GM19328 (cell line): ENCODE measurements at regions not wholly inside any gene's neighbourhood (a gene's known extent, or its start where the extent isn't known, plus 50 kb on each side); places are given as distances from the start of the nearest gene placed in this dataset.
"Not testable (repeated sequence)": the region's sequence is repeated elsewhere in the genome, so short reads cannot be mapped to it uniquely, and the experiment has no call there.

Experiments
- ATAC-seq: cut with Tn5 transposase; IDR thresholded peaks from one replicate; pipeline ENCODE4 v1.9.1; 2021; ENCODE audit warnings: mild to moderate bottlenecking, moderate library complexity; ENCODE audit not compliant: unreplicated experiment

GRCh38 chr7:142507066-142507465 lies 242.2 kb upstream of the PRSS1 start:
- ATAC-seq, result not testable (repeated sequence)

GRCh38 chr7:142506601-142507000 lies 242.7 kb upstream of the PRSS1 start:
- ATAC-seq, result no peak

- ATAC-seq, result not testable (repeated sequence)
Measured at GRCh38 chr7:142503949-142504348, 245.3 kb upstream of the PRSS1 start.

GRCh38 chr7:142503036-142503435 lies 245.2 kb upstream of the PRSS58 start:
- ATAC-seq, result no peak

GRCh38 chr7:142501434-142501833 lies 243.6 kb upstream of the PRSS58 start:
- no peak for ATAC-seq

GRCh38 chr7:142500366-142500765 lies 242.5 kb upstream of the PRSS58 start:
- no peak for ATAC-seq

- no peak for ATAC-seq
Measured at GRCh38 chr7:142499635-142500034, 241.8 kb upstream of the PRSS58 start.

GRCh38 chr7:142498364-142498763 lies 240.5 kb upstream of the PRSS58 start:
- ATAC-seq, result no peak

GRCh38 chr7:142496545-142496991 lies 238.7 kb upstream of the PRSS58 start:
- peak; percentile 58 for ATAC-seq

- not testable (repeated sequence) for ATAC-seq
Measured at GRCh38 chr7:142495879-142496278, 238.0 kb upstream of the PRSS58 start.

- ATAC-seq, result not testable (repeated sequence)
Measured at GRCh38 chr7:142495301-142495700, 237.4 kb upstream of the PRSS58 start.

GRCh38 chr7:142494021-142494420 lies 236.2 kb upstream of the PRSS58 start:
- ATAC-seq, result no peak

- ATAC-seq, result no peak
Measured at GRCh38 chr7:142488842-142489241, 231.0 kb upstream of the PRSS58 start.

- ATAC-seq, result no peak
Measured at GRCh38 chr7:142488036-142488633, 230.3 kb upstream of the PRSS58 start.

- ATAC-seq, result not testable (repeated sequence)
Measured at GRCh38 chr7:142487565-142487964, 229.7 kb upstream of the PRSS58 start.

GRCh38 chr7:142487124-142487523 lies 229.3 kb upstream of the PRSS58 start:
- no peak for ATAC-seq

GRCh38 chr7:142485617-142486226 lies 227.9 kb upstream of the PRSS58 start:
- ATAC-seq, result no peak

- no peak for ATAC-seq
Measured at GRCh38 chr7:142483659-142484317, 225.9 kb upstream of the PRSS58 start.

- ATAC-seq, result peak; percentile 75
Measured at GRCh38 chr7:142482891-142483658, 225.2 kb upstream of the PRSS58 start.

- ATAC-seq, result no peak
Measured at GRCh38 chr7:142481548-142481947, 223.7 kb upstream of the PRSS58 start.

- ATAC-seq, result no peak
Measured at GRCh38 chr7:142478479-142479220, 220.8 kb upstream of the PRSS58 start.
